VCaP (cell line): ENCODE measurements at regions not wholly inside any gene's neighbourhood (a gene's known extent, or its start where the extent isn't known, plus 50 kb on each side); places are given as distances from the start of the nearest gene placed in this dataset.

ENCODE experiments used
- H3K27ac ChIP-seq: fragments of 450-650 bp; 2 replicates; pipeline ENCODE4 v1.5.1; 2017
- TF ChIP-seq, protein P1 (sequence below): fragments of 450-650 bp; conservative IDR thresholded peaks from 2 replicates; pipeline ENCODE4 v1.5.1; 2017; ENCODE audit warnings: mild to moderate bottlenecking, moderate library complexity

DNA sequence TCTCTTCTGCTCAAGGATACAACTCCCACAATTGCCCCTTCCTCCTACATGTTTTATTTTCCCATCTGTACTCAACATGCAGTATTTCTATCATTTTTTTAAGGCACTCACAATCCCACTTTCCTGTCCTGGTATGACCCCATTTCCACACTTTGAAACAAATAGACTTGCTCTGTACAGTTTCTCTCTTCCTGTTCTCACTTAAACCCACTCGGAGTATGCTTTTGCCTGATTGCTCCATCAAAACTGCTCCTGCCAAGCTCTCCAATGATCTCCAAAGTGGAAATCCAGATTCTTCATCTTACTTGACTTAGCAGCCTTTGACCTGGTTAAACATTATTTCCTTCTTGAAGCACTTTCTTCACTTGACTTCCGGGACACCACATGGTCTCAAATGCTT lies 384.5 kb downstream of the SEC23A start:
- TF ChIP-seq, protein P1, sequence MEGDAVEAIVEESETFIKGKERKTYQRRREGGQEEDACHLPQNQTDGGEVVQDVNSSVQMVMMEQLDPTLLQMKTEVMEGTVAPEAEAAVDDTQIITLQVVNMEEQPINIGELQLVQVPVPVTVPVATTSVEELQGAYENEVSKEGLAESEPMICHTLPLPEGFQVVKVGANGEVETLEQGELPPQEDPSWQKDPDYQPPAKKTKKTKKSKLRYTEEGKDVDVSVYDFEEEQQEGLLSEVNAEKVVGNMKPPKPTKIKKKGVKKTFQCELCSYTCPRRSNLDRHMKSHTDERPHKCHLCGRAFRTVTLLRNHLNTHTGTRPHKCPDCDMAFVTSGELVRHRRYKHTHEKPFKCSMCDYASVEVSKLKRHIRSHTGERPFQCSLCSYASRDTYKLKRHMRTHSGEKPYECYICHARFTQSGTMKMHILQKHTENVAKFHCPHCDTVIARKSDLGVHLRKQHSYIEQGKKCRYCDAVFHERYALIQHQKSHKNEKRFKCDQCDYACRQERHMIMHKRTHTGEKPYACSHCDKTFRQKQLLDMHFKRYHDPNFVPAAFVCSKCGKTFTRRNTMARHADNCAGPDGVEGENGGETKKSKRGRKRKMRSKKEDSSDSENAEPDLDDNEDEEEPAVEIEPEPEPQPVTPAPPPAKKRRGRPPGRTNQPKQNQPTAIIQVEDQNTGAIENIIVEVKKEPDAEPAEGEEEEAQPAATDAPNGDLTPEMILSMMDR = no peak
- H3K27ac ChIP-seq = no peak overlapping the region; the same call in 1 of the 2 replicates

DNA sequence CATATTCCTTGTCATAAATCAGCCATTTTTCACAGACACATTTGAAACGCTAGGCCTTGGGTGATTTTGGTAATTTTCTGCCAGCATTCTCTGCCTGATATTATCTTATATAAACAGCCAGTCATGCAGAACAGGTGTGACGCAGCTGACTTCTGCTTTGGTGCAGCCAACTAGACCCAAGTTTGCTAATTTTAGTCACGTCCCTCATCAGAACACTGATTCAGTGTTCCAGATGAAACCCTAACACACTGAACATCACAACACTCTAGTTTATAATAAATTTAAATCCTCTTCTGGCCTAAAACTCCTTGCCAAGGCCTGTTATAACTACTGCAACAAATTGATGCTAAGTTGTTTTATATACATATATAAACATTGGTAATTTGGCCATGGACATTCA lies 386.1 kb downstream of the SEC23A start:
- peak overlapping the region; percentile 75 for H3K27ac ChIP-seq
- TF ChIP-seq, protein P1 = no peak

DNA sequence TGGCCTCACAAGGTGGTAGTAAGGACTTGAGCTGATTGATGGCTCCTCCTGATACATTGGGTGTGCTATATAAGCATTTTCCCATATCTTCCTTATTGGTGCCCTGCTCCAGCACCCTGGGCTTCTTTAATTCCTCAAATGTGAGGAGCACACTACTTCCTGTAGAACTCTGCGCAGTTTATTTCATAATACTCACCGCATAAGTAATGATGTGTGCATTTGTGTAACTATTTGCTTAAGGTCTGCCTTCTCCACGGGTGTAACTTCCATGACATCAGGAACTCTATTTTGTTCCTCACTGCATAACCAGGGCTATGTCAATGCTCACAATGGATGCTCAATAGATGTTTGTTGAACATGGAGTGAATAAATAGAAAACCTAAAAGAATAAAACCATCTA lies 392.2 kb downstream of the SEC23A start:
- TF ChIP-seq, protein P1 = no peak
- H3K27ac ChIP-seq = no peak overlapping the region

DNA sequence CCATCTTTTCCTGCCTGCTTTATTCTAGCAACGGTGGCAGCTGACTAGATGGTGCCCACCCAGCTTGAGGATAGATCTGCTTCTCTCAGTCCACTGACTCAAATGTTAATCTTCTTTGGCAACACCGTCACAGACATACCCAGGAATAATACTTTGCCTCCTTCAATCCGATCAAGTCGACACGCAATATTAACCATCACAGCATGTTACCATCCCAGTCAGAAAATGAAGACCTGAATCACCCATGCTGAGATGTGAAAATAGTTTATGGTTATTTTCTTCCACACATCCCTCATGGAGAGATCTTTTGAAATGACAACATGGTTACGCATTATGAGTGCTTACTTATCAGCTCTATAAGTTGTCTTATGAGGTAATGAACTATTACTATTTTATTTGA lies 392.8 kb downstream of the SEC23A start:
- H3K27ac ChIP-seq = no peak overlapping the region
- TF ChIP-seq, protein P1 = no peak

GRCh38 chr14:38705220-38705619 lies 397.8 kb downstream of the SEC23A start:
- peak overlapping the region; percentile 78; the same call in 1 of the 2 replicates for H3K27ac ChIP-seq
- TF ChIP-seq, protein P1 = no peak

GRCh38 chr14:38704220-38704619 lies 398.8 kb downstream of the SEC23A start:
- peak overlapping the region; percentile 78 for H3K27ac ChIP-seq
- TF ChIP-seq, protein P1 = no peak

GRCh38 chr14:38696925-38697324 lies 406.1 kb downstream of the SEC23A start:
- TF ChIP-seq, protein P1 = no peak
- H3K27ac ChIP-seq = no peak overlapping the region
